OCI-LY1 (cell line): ENCODE measurements at regions not wholly inside any gene's neighbourhood (a gene's known extent, or its start where the extent isn't known, plus 50 kb on each side); places are given as distances from the start of the nearest gene placed in this dataset.

Source experiments
- H2AFZ ChIP-seq: fragments of 200-600 bp; sonication (generic), shearing (Covaris generic); 2 replicates; pipeline ENCODE4 v1.6.0; 2014; ENCODE audit warnings: antibody characterized with exemption, mild to moderate bottlenecking, low read length
- H3F3A ChIP-seq: fragments of 200-600 bp; sonication (generic), shearing (Covaris generic); 2 replicates; pipeline ENCODE4 v1.6.0; 2014; ENCODE audit warnings: mild to moderate bottlenecking, antibody characterized with exemption, low read length, moderate library complexity; ENCODE audit not compliant: insufficient read depth
- H3K27ac ChIP-seq: fragments of 200-600 bp; sonication (generic); 2 replicates; pipeline ENCODE4 v1.5.1; 2014; ENCODE audit warnings: low read length, mixed run types, mild to moderate bottlenecking, low read depth; ENCODE audit not compliant: poor library complexity, severe bottlenecking
- H3K27me3 ChIP-seq: fragments of 200-600 bp; sonication (generic); 2 replicates; pipeline ENCODE4 v1.6.0; 2014; ENCODE audit warnings: antibody characterized with exemption, mild to moderate bottlenecking, low read length, moderate library complexity; ENCODE audit not compliant: insufficient read depth
- H3K36me3 ChIP-seq: fragments of 200-600 bp; sonication (generic); 2 replicates; pipeline ENCODE4 v1.6.1; 2014; ENCODE audit warnings: mild to moderate bottlenecking, antibody characterized with exemption, low read length, moderate library complexity, mixed read lengths; ENCODE audit not compliant: insufficient read depth
- H3K4me1 ChIP-seq: fragments of 200-600 bp; sonication (generic); 2 replicates; pipeline ENCODE4 v1.5.1; 2014; ENCODE audit warnings: mild to moderate bottlenecking, low read length, moderate library complexity; ENCODE audit not compliant: insufficient read depth, severe bottlenecking
- H3K4me2 ChIP-seq: fragments of 200-600 bp; sonication (generic), shearing (Covaris generic); 2 replicates; pipeline ENCODE4 v1.6.1; 2014; ENCODE audit warnings: low read length
- H3K4me3 ChIP-seq: fragments of 200-600 bp; sonication (generic); 2 replicates; pipeline ENCODE4 v1.5.1; 2014; ENCODE audit warnings: low read length, low read depth, mild to moderate bottlenecking, mixed read lengths; ENCODE audit not compliant: poor library complexity, severe bottlenecking
- H3K79me2 ChIP-seq: fragments of 200-600 bp; shearing (Covaris generic); 2 replicates; pipeline ENCODE4 v1.6.1; 2016; ENCODE audit warnings: mixed run types, low read length, mixed read lengths; ENCODE audit not compliant: insufficient read depth
- H3K9ac ChIP-seq: fragments of 200-600 bp; sonication (generic), shearing (Covaris generic); 2 replicates; pipeline ENCODE4 v1.6.1; 2014; ENCODE audit warnings: mild to moderate bottlenecking, low read length, mixed read lengths
- H3K9me2 ChIP-seq: fragments of 200-600 bp; sonication (generic), shearing (Covaris generic); 2 replicates; pipeline ENCODE4 v1.6.1; 2014; ENCODE audit warnings: low read depth, mild to moderate bottlenecking, low read length, mixed read lengths
- H3K9me3 ChIP-seq: fragments of 200-600 bp; shearing (Covaris generic); 2 replicates; pipeline ENCODE4 v1.6.1; 2014; ENCODE audit warnings: low read length, mixed read lengths
- H4K20me1 ChIP-seq: fragments of 200-600 bp; sonication (generic), shearing (Covaris generic); 2 replicates; pipeline ENCODE4 v1.6.0; 2016; ENCODE audit warnings: mild to moderate bottlenecking, low read length; ENCODE audit not compliant: insufficient read depth
- CTCF ChIP-seq: fragments of 200-600 bp; sonication (generic), shearing (Covaris generic); IDR thresholded peaks from 2 replicates; pipeline ENCODE4 v1.5.1; 2017; ENCODE audit warnings: mild to moderate bottlenecking, antibody characterized with exemption, low read length, moderate library complexity, mixed read lengths
- EZH2 ChIP-seq: fragments of 200-600 bp; sonication (generic), shearing (Covaris generic); IDR thresholded peaks from 2 replicates; pipeline ENCODE4 v1.8.0; 2017; ENCODE audit warnings: borderline replicate concordance, mixed run types, mild to moderate bottlenecking, antibody characterized with exemption, low read length, moderate library complexity, mixed read lengths

GRCh38 chr7:118662266-118662665 lies 437.8 kb downstream of the ANKRD7 start:
- Histone ChIP-seq H4K20me1 (no peaks in the 10 kb centered on the region), H3K9me3 (no peaks in the 10 kb centered on the region), H3K4me3 (no peak overlapping the region), H3K9ac (no peak overlapping the region), H3K27ac (no peak overlapping the region), H2AFZ (no peak overlapping the region), H3K36me3 (no peaks in the 10 kb centered on the region), H3F3A (no peaks in the 10 kb centered on the region), H3K4me2 (no peak overlapping the region), H3K27me3 (no peaks in the 10 kb centered on the region), H3K9me2 (no peaks in the 10 kb centered on the region), H3K79me2 (no peaks in the 10 kb centered on the region), H3K4me1 (peaks cover 11% of the 10 kb centered on the region)
- TF ChIP-seq EZH2 (no peak), CTCF (no peak)

GRCh38 chr7:118664498-118664897 lies 440.0 kb downstream of the ANKRD7 start:
- Histone ChIP-seq H3K4me2 (no peak overlapping the region), H3F3A (no peaks in the 10 kb centered on the region), H3K9me3 (no peaks in the 10 kb centered on the region), H3K4me1 (no peaks in the 10 kb centered on the region), H3K36me3 (no peaks in the 10 kb centered on the region), H3K9me2 (no peaks in the 10 kb centered on the region), H3K27me3 (no peaks in the 10 kb centered on the region), H3K9ac (no peak overlapping the region), H2AFZ (no peak overlapping the region), H3K27ac (no peak overlapping the region), H4K20me1 (no peaks in the 10 kb centered on the region), H3K4me3 (no peak overlapping the region), H3K79me2 (no peaks in the 10 kb centered on the region)
- TF ChIP-seq EZH2 (no peak), CTCF (no peak)

- Histone ChIP-seq H3F3A (no peaks in the 10 kb centered on the region), H4K20me1 (no peaks in the 10 kb centered on the region), H3K9me2 (no peaks in the 10 kb centered on the region), H3K79me2 (no peaks in the 10 kb centered on the region), H2AFZ (no peak overlapping the region), H3K4me3 (no peak overlapping the region), H3K27me3 (no peaks in the 10 kb centered on the region), H3K27ac (no peak overlapping the region), H3K9me3 (no peaks in the 10 kb centered on the region), H3K9ac (no peak overlapping the region), H3K36me3 (no peaks in the 10 kb centered on the region), H3K4me2 (no peak overlapping the region), H3K4me1 (no peaks in the 10 kb centered on the region)
- TF ChIP-seq CTCF, result no peak
- TF ChIP-seq EZH2, result no peak
These were observed 446.6 kb downstream of the ANKRD7 start for GRCh38 chr7:118671149-118671548.
